IMR-90 (cell line): ENCODE measurements at regions not wholly inside any gene's neighbourhood (a gene's known extent, or its start where the extent isn't known, plus 50 kb on each side); places are given as distances from the start of the nearest gene placed in this dataset.

ENCODE experiments used
- CEBPB ChIP-seq: IDR thresholded peaks from 2 replicates; pipeline ENCODE4 v1.6.1; 2012; ENCODE audit warnings: low read depth, low read length, improper control_type of control experiment
- FOS ChIP-seq: fragments of 150-350 bp; IDR thresholded peaks from 2 replicates; pipeline ENCODE4 v1.6.1; 2016; ENCODE audit warnings: low read depth, low read length
- MAFK ChIP-seq: IDR thresholded peaks from 2 replicates; pipeline ENCODE4 v1.6.1; 2012; ENCODE audit warnings: low read depth, low read length, improper control_type of control experiment
- MAZ ChIP-seq: IDR thresholded peaks from 2 replicates; pipeline ENCODE4 v1.6.1; 2012; ENCODE audit warnings: low read depth, mild to moderate bottlenecking, low read length, improper control_type of control experiment, moderate library complexity, borderline replicate concordance
- NFE2L2 ChIP-seq: fragments of 150-350 bp; IDR thresholded peaks from 2 replicates; pipeline ENCODE4 v1.6.1; 2016; ENCODE audit warnings: low read depth, mild to moderate bottlenecking, low read length
- POLR2A ChIP-seq: IDR thresholded peaks from 2 replicates; pipeline ENCODE4 v1.6.1; 2012; ENCODE audit warnings: mild to moderate bottlenecking, low read depth, low read length
- RCOR1 ChIP-seq: IDR thresholded peaks from 2 replicates; pipeline ENCODE4 v1.6.1; 2012; ENCODE audit warnings: mild to moderate bottlenecking, low read length, improper control_type of control experiment; ENCODE audit not compliant: insufficient replicate concordance
- SMC3 ChIP-seq: fragments of 150-350 bp; IDR thresholded peaks from 2 replicates; pipeline ENCODE4 v1.6.1; 2016; ENCODE audit warnings: low read depth, mild to moderate bottlenecking, antibody characterized with exemption, low read length, moderate library complexity
- USF2 ChIP-seq: fragments of 150-350 bp; IDR thresholded peaks from 2 replicates; pipeline ENCODE4 v1.6.1; 2017; ENCODE audit warnings: mild to moderate bottlenecking, antibody characterized with exemption, low read length, low read depth
- TF ChIP-seq, protein P1 (sequence below): conservative IDR thresholded peaks from 2 replicates; pipeline ENCODE4 v1.5.1; 2012; ENCODE audit warnings: mild to moderate bottlenecking, low read depth, low read length, improper control_type of control experiment

DNA sequence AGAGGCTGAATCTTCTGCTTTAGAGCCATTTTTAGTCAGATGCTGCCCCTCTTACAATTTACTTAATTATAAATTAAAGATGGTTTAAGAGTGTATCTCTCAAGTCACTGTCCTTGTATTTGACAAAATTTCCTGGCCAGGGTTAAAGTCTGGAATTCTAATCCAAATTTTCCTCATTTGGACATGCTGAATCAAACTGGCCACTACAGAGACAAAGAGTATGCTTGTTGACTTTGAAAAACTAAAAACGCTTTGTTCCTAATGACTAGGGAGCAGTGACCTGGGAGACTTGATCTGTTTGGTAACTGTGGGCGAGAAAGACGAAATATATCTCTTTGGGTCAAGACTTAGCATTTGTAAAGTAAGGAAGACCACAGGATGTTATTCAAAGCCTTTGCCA, 303.2 kb downstream of the ZSWIM6 start:
- TF ChIP-seq, protein P1, sequence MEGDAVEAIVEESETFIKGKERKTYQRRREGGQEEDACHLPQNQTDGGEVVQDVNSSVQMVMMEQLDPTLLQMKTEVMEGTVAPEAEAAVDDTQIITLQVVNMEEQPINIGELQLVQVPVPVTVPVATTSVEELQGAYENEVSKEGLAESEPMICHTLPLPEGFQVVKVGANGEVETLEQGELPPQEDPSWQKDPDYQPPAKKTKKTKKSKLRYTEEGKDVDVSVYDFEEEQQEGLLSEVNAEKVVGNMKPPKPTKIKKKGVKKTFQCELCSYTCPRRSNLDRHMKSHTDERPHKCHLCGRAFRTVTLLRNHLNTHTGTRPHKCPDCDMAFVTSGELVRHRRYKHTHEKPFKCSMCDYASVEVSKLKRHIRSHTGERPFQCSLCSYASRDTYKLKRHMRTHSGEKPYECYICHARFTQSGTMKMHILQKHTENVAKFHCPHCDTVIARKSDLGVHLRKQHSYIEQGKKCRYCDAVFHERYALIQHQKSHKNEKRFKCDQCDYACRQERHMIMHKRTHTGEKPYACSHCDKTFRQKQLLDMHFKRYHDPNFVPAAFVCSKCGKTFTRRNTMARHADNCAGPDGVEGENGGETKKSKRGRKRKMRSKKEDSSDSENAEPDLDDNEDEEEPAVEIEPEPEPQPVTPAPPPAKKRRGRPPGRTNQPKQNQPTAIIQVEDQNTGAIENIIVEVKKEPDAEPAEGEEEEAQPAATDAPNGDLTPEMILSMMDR: no peak
- TF ChIP-seq POLR2A (no peak), MAFK (no peak), RCOR1 (no peak), MAZ (no peak), FOS (no peak), SMC3 (no peak), USF2 (no peak), CEBPB (no peak), NFE2L2 (no peak)
